Aorta (tissue), 5 donors: ENCODE measurements at regions not wholly inside any gene's neighbourhood (a gene's known extent, or its start where the extent isn't known, plus 50 kb on each side); places are given as distances from the start of the nearest gene placed in this dataset.

Experiments used
- ATAC-seq: fragments of 200-7000 bp; cut with Tn5 transposase; one replicate; pipeline ENCODE4 v1.9.1; 2022; ENCODE audit warnings: moderate library complexity; ENCODE audit not compliant: low FRiP score
- DNase-seq, 2 donors: peaks; one replicate each; pipeline ENCODE4 v3.0.0-alpha.2; 2020
- H3K27ac ChIP-seq, 2 donors: one replicate each; pipeline ENCODE4 v1.5.1; 2013; ENCODE audit warnings: low read length in 2 of 2, mild to moderate bottlenecking in 2 of 2, moderate library complexity in 2 of 2, control low read depth in 1 of 2, inconsistent platforms in 1 of 2, low read depth in 1 of 2
- H3K27me3 ChIP-seq, 2 donors: one replicate each; pipeline ENCODE4 v1.6.1; 2013; ENCODE audit warnings: control low read depth in 1 of 2, low read length in 1 of 2, mild to moderate bottlenecking in 1 of 2, moderate library complexity in 1 of 2; ENCODE audit not compliant: insufficient read depth in 2 of 2, control insufficient read depth in 1 of 2
- H3K36me3 ChIP-seq, 2 donors: one replicate each; pipeline ENCODE4 v1.6.1; 2013; ENCODE audit warnings: control low read depth in 1 of 2, low read length in 1 of 2, mild to moderate bottlenecking in 1 of 2; ENCODE audit not compliant: insufficient read depth in 2 of 2, control insufficient read depth in 1 of 2
- H3K4me1 ChIP-seq, 2 donors: one replicate each; pipeline ENCODE4 v1.6.1; 2013; ENCODE audit warnings: low read length in 2 of 2, control low read depth in 1 of 2, mild to moderate bottlenecking in 1 of 2, moderate library complexity in 1 of 2; ENCODE audit not compliant: insufficient read depth in 2 of 2, control insufficient read depth in 1 of 2
- H3K4me3 ChIP-seq, 2 donors: one replicate each; pipeline ENCODE4 v1.5.1; 2013; ENCODE audit warnings: low read length in 2 of 2, control low read depth in 1 of 2, mild to moderate bottlenecking in 1 of 2
- H3K9me3 ChIP-seq: one replicate; pipeline ENCODE4 v1.6.1; 2013; ENCODE audit warnings: mild to moderate bottlenecking, low read length; ENCODE audit not compliant: control insufficient read depth
- WGBS, 2 donors: extraction: QIAGEN DNeasy Blood & Tissue Kit; methylation state at CpG; one replicate each; pipeline ENCODE4 v1.1.7; 2013; 5-methylcytosine and 5-hydroxymethylcytosine counted together
- intact Hi-C, 2 donors: fragments of 100-400 bp; cut with DNase I; formaldehyde crosslinking; loops; one replicate each; pipeline versions ENCODE4 v1.14.2 to v1.15.0; 2022
- donor health status: healthy with polysubstance abuse.
- donor health status: Bipolar disorder and iron deficiency.
- donor health status: DM: no; HTN: no; CAD: no.
- donor health status: DM: no; HTN: no; CAD: no.
- donor health status: DM: yes; HTN: yes; CAD: no.

- H3K4me1 ChIP-seq: no peaks in the 10 kb centered on the region
- H3K27ac ChIP-seq: no peak overlapping the region
- no peaks in the 10 kb centered on the region for H3K36me3 ChIP-seq
- no peaks in the 10 kb centered on the region for H3K9me3 ChIP-seq
- ATAC-seq: no peak
- no peak for DNase-seq
- intact Hi-C loops: no loop called here
- H3K4me3 ChIP-seq: no peak overlapping the region
- H3K27me3 ChIP-seq: no peaks in the 10 kb centered on the region
- WGBS, 2 donors: 68 to 69% methylated on average over 7 of the region's 7 CpGs
Measured at GRCh38 chr10:128612195-128612594, 486.0 kb upstream of the MKI67 start.

DNA sequence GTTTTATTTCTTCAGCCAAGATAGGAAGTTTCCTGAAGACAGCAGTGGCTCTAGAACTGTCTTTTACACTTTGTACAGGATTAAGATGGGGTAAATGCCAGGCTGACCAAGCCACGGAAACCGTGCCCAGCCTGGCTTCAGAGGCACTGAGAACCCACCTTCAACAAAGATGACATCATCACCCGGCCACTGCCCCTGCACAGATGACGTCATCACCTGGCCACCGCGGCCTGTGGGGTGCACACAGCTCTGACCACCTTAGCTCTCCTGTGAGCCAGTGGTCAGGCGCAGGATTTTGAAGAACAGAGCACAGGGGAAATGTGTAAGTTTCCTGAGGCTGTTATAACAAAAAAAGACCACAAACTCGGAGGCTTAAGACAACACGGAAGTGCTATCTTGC lies 486.4 kb upstream of the MKI67 start:
- DNase-seq (no peak), ATAC-seq (no peak)
- H3K27ac ChIP-seq: no peak overlapping the region
- WGBS, 2 donors: 87 to 88% methylated on average over 9 of the region's 9 CpGs
- H3K4me3 ChIP-seq: no peak overlapping the region
- intact Hi-C loops: no loop called here
- no peaks in the 10 kb centered on the region for H3K36me3 ChIP-seq
- no peaks in the 10 kb centered on the region for H3K4me1 ChIP-seq
- no peaks in the 10 kb centered on the region for H3K9me3 ChIP-seq
- no peaks in the 10 kb centered on the region for H3K27me3 ChIP-seq

DNA sequence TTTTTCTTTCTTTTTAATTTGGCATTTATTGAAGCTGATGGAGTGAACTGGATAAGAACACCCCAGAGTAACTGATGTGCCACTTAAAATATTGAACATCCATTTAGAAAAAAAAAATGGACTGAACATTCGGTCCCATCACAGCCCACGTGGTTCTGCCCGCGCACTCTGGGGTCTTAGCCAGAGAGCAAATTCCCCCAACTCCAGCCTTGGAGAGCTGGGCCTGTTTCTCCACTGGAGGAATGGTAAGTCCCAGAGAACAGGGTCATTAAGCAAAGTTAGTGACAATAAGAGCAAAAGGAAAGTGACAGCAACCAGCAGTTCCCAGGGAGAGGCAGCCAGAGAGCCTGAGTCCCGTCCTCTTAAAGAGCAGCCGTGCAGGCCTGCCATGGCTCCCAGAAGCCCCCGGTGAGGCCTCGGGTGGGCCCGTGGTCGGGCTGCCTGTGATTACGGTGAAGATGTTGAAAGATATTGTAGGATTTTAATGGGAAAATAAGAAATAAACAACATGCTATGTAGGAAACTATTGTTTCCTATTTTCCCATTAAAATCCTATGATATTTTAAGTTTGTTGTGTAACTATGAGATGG lies 487.9 kb upstream of the MKI67 start:
- ATAC-seq: no peak
- Histone ChIP-seq H3K27ac (no peak overlapping the region), H3K27me3 (no peaks in the 10 kb centered on the region), H3K4me1 (no peaks in the 10 kb centered on the region), H3K36me3 (no peaks in the 10 kb centered on the region), H3K9me3 (no peaks in the 10 kb centered on the region), H3K4me3 (no peak overlapping the region)
- 89 to 91% methylated on average over 11 of the region's 11 CpGs for WGBS, 2 donors
- intact Hi-C loops: no loop called here
- DNase-seq: no peak

GRCh38 chr10:128614802-128615553 lies 488.8 kb upstream of the MKI67 start:
- Histone ChIP-seq H3K4me3 (no peak overlapping the region), H3K27me3 (no peaks in the 10 kb centered on the region), H3K4me1 (no peaks in the 10 kb centered on the region), H3K36me3 (no peaks in the 10 kb centered on the region), H3K9me3 (no peaks in the 10 kb centered on the region), H3K27ac (no peak overlapping the region)
- ATAC-seq: no peak
- intact Hi-C loops: no loop called here
- 57 to 59% methylated on average over 5 of the region's 5 CpGs for WGBS, 2 donors
- no peak for DNase-seq

DNA sequence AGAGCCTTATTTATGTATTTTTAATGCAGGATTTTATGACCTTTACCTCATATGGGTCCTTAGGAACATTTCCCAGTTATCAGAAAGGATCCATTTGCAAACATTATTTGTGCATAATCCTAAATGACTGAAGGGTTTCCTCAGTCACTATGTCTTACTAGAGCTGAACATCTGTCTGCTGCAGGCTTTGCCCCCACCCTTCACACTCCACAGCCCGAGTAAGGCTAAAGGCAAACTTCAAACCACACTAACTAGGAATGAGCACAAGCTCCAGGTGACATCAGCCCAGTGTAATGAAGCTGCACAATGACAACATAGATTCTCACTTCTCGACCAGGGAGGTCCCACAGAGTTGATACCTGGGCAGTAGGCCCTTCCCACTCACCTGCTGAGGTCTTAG lies 491.3 kb upstream of the MKI67 start:
- intact Hi-C loops: no loop called here
- Histone ChIP-seq H3K27ac (no peak overlapping the region), H3K4me1 (no peaks in the 10 kb centered on the region), H3K36me3 (no peaks in the 10 kb centered on the region), H3K4me3 (no peak overlapping the region), H3K27me3 (no peaks in the 10 kb centered on the region), H3K9me3 (no peaks in the 10 kb centered on the region)
- DNase-seq (no peak), ATAC-seq (no peak)
- 72 to 75% methylated on average over 2 of the region's 2 CpGs for WGBS, 2 donors

- Histone ChIP-seq H3K4me1 (no peaks in the 10 kb centered on the region), H3K9me3 (no peaks in the 10 kb centered on the region), H3K27me3 (no peaks in the 10 kb centered on the region), H3K4me3 (no peak overlapping the region), H3K36me3 (no peaks in the 10 kb centered on the region), H3K27ac (no peak overlapping the region)
- DNase-seq (no peak), ATAC-seq (no peak)
- intact Hi-C loops: no loop called here
- WGBS, 2 donors: 90 to 92% methylated on average over 8 of the region's 8 CpGs
Measured at GRCh38 chr10:128622706-128623105, 496.5 kb upstream of the MKI67 start.

DNA sequence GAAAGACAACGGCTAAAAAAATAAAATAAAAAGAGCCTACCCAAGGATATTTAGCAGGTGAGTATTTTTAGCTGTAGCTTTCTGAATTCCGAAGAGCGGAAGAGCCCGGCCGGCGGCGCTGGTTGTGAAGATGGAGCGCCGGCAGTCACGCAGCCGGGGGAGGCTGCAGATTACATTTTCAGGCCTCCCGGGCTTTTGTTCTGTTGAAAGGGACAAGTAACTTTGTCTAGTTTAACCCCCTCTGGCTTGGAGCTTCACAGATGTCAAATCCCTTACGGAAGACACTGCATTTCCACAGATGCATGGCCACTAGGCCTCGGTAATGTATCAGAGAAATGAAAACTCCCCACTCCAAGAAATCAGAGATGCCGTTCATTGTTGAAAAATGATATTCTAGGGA lies 497.6 kb upstream of the MKI67 start:
- H3K4me3 ChIP-seq: no peak overlapping the region
- no peak overlapping the region for H3K27ac ChIP-seq
- DNase-seq: no peak

GRCh38 chr10:128624656-128625530 lies 498.7 kb upstream of the MKI67 start:
- Histone ChIP-seq H3K4me1 (no peaks in the 10 kb centered on the region), H3K27ac (no peak overlapping the region), H3K4me3 (no peak overlapping the region), H3K9me3 (no peaks in the 10 kb centered on the region), H3K36me3 (no peaks in the 10 kb centered on the region), H3K27me3 (no peaks in the 10 kb centered on the region)
- no peak for ATAC-seq
- no peak for DNase-seq
- 84 to 91% methylated on average over 18 of the region's 18 CpGs for WGBS, 2 donors
- intact Hi-C loops: no loop called here

More for the DNA sequence above, 497.6 kb upstream of the MKI67 start:
- Histone ChIP-seq H3K4me1 (no peaks in the 10 kb centered on the region), H3K27me3 (no peaks in the 10 kb centered on the region), H3K9me3 (no peaks in the 10 kb centered on the region), H3K36me3 (no peaks in the 10 kb centered on the region)
- intact Hi-C loops: no loop called here
- WGBS, 2 donors: 87 to 89% methylated on average over 15 of the region's 15 CpGs
- no peak for ATAC-seq
